ENCODE measurements at regions not wholly inside any gene's neighbourhood (a gene's known extent, or its start where the extent isn't known, plus 50 kb on each side); places are given as distances from the start of the nearest gene placed in this dataset.

GRCh38 chr1:55333461-55333860, 118.3 kb upstream of the USP24 start:
- no peak for DNase-seq
- TF ChIP-seq POLR2A (IDR thresholded peaks at IDR 0.05) (no peak), CTCF (IDR thresholded peaks at IDR 0.05 in 8 of 11, conservative IDR thresholded peaks at IDR 0.05 in 3 of 11) (no peak), POLR2AphosphoS5 (IDR thresholded peaks at IDR 0.05) (no peak)
- Histone ChIP-seq H3K27ac (peak overlapping the region; percentile 13 to 78 (median 62)), H3K36me3 (no peaks in the 10 kb centered on the region), H3K9me3 (no peaks in the 10 kb centered on the region), H3K4me1 (peaks cover 0 to 30% (median 6%) of the 10 kb centered on the region in 6 donors), H3K27me3 (replicated peaks in 1 of 7) (no peaks in the 10 kb centered on the region), H3K4me3 (no peak overlapping the region)
- 53 to 67% (median 57%) methylated on average over 5 of the region's 5 CpGs for WGBS, 5 donors
- intact Hi-C loops (cut with DNase I; ENCODE audit: low total_unique reads): no loop called here

GRCh38 chr1:55331351-55331750, 116.2 kb upstream of the USP24 start:
- peaks cover 0 to 31% (median 6%) of the 10 kb centered on the region in 6 donors for H3K4me1 ChIP-seq
- H3K4me3 ChIP-seq: no peak overlapping the region
- WGBS, 5 donors: 87 to 93% (median 91%) methylated on average over 7 of the region's 7 CpGs
- no peak for DNase-seq
- no peaks in the 10 kb centered on the region for H3K9me3 ChIP-seq
- no peaks in the 10 kb centered on the region for H3K27me3 ChIP-seq (replicated peaks in 1 of 7)
- TF ChIP-seq POLR2A (IDR thresholded peaks at IDR 0.05) (no peak), CTCF (IDR thresholded peaks at IDR 0.05 in 8 of 11, conservative IDR thresholded peaks at IDR 0.05 in 3 of 11) (no peak), POLR2AphosphoS5 (IDR thresholded peaks at IDR 0.05) (no peak)
- intact Hi-C loops (cut with DNase I; ENCODE audit: low total_unique reads): no loop called here
- no peaks in the 10 kb centered on the region for H3K36me3 ChIP-seq
- peak overlapping the region in 1 of 8 donors; percentile 76 for H3K27ac ChIP-seq

GRCh38 chr1:55329808-55330432, 114.8 kb upstream of the USP24 start:
- intact Hi-C loops (cut with DNase I; ENCODE audit: low total_unique reads): no loop called here
- H3K4me3 ChIP-seq: no peak overlapping the region
- DNase-seq: no peak

More at GRCh38 chr1:55329808-55330432, 114.8 kb upstream of the USP24 start:
- peaks cover 0 to 31% (median 6%) of the 10 kb centered on the region in 6 donors for H3K4me1 ChIP-seq
- H3K27ac ChIP-seq: peak overlapping the region in 1 of 8 donors; percentile 1
- H3K27me3 ChIP-seq (replicated peaks in 1 of 7): no peaks in the 10 kb centered on the region
- 74 to 79% (median 76%) methylated on average over 4 of the region's 4 CpGs for WGBS, 5 donors
- H3K9me3 ChIP-seq: no peaks in the 10 kb centered on the region
- TF ChIP-seq POLR2A (IDR thresholded peaks at IDR 0.05) (no peak), CTCF (IDR thresholded peaks at IDR 0.05 in 8 of 11, conservative IDR thresholded peaks at IDR 0.05 in 3 of 11) (no peak), POLR2AphosphoS5 (IDR thresholded peaks at IDR 0.05) (no peak)
- H3K36me3 ChIP-seq: no peaks in the 10 kb centered on the region
